HEK293T (cell line): ENCODE measurements at regions not wholly inside any gene's neighbourhood (a gene's known extent, or its start where the extent isn't known, plus 50 kb on each side); places are given as distances from the start of the nearest gene placed in this dataset.

Experiments used
- CTCF ChIA-PET: fragments of 350-600 bp; formaldehyde crosslinking; extraction: SDS; loops from one replicate; lab custom pipeline; 2021; ENCODE audit warnings: antibody characterized with exemption, inconsistent platforms; lab: Yijun Ruan, JAX
- POLR2A ChIA-PET: fragments of 350-600 bp; formaldehyde crosslinking; extraction: SDS; loops from one replicate; lab custom pipeline; 2020; ENCODE audit warnings: antibody characterized with exemption, inconsistent platforms; lab: Yijun Ruan, JAX
- DNase-seq: peaks from one replicate; pipeline ENCODE4 v3.0.0; 2012; ENCODE audit warnings: mixed read lengths; ENCODE audit errors: extremely low spot score
- ARNT ChIP-seq: fragments of 450-650 bp; IDR thresholded peaks from 2 replicates; pipeline ENCODE4 v1.6.1; 2017; ENCODE audit warnings: mild to moderate bottlenecking
- BHLHE40 ChIP-seq: fragments of 450-650 bp; IDR thresholded peaks from 2 replicates; pipeline ENCODE4 v1.6.1; 2016; ENCODE audit warnings: mild to moderate bottlenecking, moderate library complexity, borderline replicate concordance
- CTBP1 ChIP-seq: fragments of 450-650 bp; IDR thresholded peaks from 2 replicates; pipeline ENCODE4 v1.6.1; 2016; ENCODE audit warnings: borderline replicate concordance
- ELF4 ChIP-seq: fragments of 450-650 bp; IDR thresholded peaks from 2 replicates; pipeline ENCODE4 v1.6.1; 2017; ENCODE audit warnings: antibody characterized with exemption
- FOXA1 ChIP-seq: fragments of 450-650 bp; IDR thresholded peaks from 2 replicates; pipeline ENCODE4 v1.6.1; 2016; ENCODE audit warnings: mild to moderate bottlenecking
- FOXK2 ChIP-seq: fragments of 450-650 bp; IDR thresholded peaks from 2 replicates; pipeline ENCODE4 v1.6.1; 2016; ENCODE audit warnings: mild to moderate bottlenecking
- FOXM1 ChIP-seq: fragments of 450-650 bp; IDR thresholded peaks from 2 replicates; pipeline ENCODE4 v1.6.1; 2017; ENCODE audit warnings: mild to moderate bottlenecking, borderline replicate concordance
- HDGF ChIP-seq: fragments of 450-650 bp; IDR thresholded peaks from 2 replicates; pipeline ENCODE4 v1.6.1; 2017; ENCODE audit warnings: antibody characterized with exemption, borderline replicate concordance
- L3MBTL2 ChIP-seq: fragments of 450-650 bp; conservative IDR thresholded peaks from 2 replicates; pipeline ENCODE4 v1.6.1; 2016; ENCODE audit warnings: mild to moderate bottlenecking
- LEF1 ChIP-seq: fragments of 450-650 bp; IDR thresholded peaks from 2 replicates; pipeline ENCODE4 v1.6.1; 2017; ENCODE audit warnings: mild to moderate bottlenecking, borderline replicate concordance
- NFRKB ChIP-seq: fragments of 450-650 bp; IDR thresholded peaks from 2 replicates; pipeline ENCODE4 v1.6.1; 2016; ENCODE audit warnings: mild to moderate bottlenecking, moderate library complexity
- PKNOX1 ChIP-seq: fragments of 450-650 bp; IDR thresholded peaks from 2 replicates; pipeline ENCODE4 v1.6.1; 2016
- SP1 ChIP-seq: fragments of 450-650 bp; IDR thresholded peaks from 2 replicates; pipeline ENCODE4 v1.6.1; 2017
- SUZ12 ChIP-seq: fragments of 450-650 bp; IDR thresholded peaks from 2 replicates; pipeline ENCODE4 v1.6.1; 2016; ENCODE audit warnings: mild to moderate bottlenecking
- TARDBP ChIP-seq: fragments of 450-650 bp; IDR thresholded peaks from 2 replicates; pipeline ENCODE4 v1.6.1; 2016
- ZNF384 ChIP-seq: fragments of 450-650 bp; IDR thresholded peaks from 2 replicates; pipeline ENCODE4 v1.6.1; 2016

DNA sequence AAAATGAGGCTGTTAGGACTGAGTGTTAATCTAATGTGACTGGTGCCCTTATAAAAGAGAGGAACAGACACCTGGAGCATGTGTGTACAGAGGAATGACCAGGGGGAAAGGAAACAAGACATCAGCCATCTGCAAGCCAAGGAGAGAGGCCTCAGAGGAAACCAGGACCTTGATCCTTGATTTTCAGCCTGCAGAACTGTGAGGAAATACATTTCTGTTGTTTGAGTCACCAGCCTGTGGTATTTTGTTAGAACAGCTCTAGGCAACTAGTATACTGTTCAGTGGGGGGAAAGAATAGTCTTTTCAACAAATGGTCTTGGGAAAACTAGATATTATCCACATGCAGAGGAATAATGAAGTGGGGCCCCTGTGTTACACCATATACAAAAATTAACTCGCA lies 80.6 kb downstream of the CCR1 start:
- ChIA-PET POLR2A (no interaction called here), CTCF (no interaction called here)
- DNase-seq, result no peak
- TF ChIP-seq CTBP1, result no peak
- TF ChIP-seq NFRKB, result no peak
- no peak for TF ChIP-seq LEF1
- TF ChIP-seq FOXM1, result no peak
- TF ChIP-seq ELF4, result no peak
- no peak for TF ChIP-seq TARDBP
- no peak for TF ChIP-seq SP1
- no peak for TF ChIP-seq SUZ12
- TF ChIP-seq BHLHE40, result no peak
- no peak for TF ChIP-seq ARNT
- no peak for TF ChIP-seq FOXK2
- no peak for TF ChIP-seq L3MBTL2
- TF ChIP-seq FOXA1, result no peak
- no peak for TF ChIP-seq HDGF
- no peak for TF ChIP-seq ZNF384
- no peak for TF ChIP-seq PKNOX1

DNA sequence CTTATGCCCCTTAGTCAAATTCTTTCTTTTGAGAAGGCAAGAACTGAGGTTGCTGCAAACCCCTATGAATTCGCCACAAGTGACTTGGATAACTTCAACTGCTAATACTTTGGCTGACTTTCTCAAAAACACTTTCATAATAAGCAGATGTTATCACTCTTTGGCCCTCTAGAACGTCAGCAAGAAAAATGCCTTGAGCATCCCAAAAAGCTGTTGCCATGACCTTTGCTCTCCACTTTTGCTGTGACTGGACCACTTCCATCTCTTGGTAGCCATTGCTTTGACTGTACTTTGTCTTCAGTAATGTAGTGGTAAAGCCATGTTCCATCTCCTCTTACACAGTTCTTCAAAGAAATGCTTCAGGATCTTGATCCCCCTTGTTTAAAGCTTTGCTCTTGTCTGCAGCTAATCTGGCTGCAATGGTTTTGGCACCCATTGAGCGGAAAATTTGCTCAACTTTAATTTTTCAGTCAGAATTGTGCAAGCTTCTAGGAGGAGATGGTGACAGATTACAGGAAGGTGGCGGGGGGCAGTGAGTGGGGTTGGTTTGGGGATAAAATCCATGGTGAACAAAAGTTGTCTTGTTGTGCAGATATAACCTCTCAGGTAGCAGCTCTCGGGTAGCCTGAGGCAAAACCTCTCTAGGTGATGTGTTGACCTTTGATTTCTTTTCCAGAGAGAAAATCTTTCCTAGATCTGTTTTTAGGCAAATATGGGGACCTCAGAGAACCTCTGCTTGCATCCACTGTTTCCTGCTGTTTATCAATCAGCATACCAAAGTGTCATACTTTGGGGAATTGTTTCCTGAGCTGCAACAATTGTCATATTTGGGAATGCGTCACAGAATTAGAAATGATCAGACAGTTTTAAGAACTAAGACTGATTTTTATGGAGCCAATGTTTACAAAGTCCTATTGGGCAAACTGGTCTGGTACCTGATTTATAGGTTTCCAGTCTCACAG lies 83.6 kb downstream of the CCR1 start:
- no peak for DNase-seq
- TF ChIP-seq FOXK2, result no peak
- no peak for TF ChIP-seq ARNT
- TF ChIP-seq HDGF, result no peak
- TF ChIP-seq NFRKB, result no peak
- TF ChIP-seq FOXA1, result no peak
- TF ChIP-seq ELF4, result no peak
- TF ChIP-seq SUZ12, result no peak
- TF ChIP-seq PKNOX1, result no peak
- TF ChIP-seq CTBP1, result no peak
- TF ChIP-seq FOXM1, result no peak
- no peak for TF ChIP-seq BHLHE40
- no peak for TF ChIP-seq ZNF384
- TF ChIP-seq TARDBP, result no peak
- TF ChIP-seq SP1, result no peak
- no peak for TF ChIP-seq LEF1
- TF ChIP-seq L3MBTL2, result no peak
- ChIA-PET CTCF (no interaction called here), POLR2A (no interaction called here)

GRCh38 chr3:46123646-46124045 lies 84.5 kb downstream of the CCR1 start:
- no peak for TF ChIP-seq LEF1
- no peak for TF ChIP-seq NFRKB
- no peak for TF ChIP-seq SUZ12
- POLR2A ChIA-PET, result no interaction called here
- DNase-seq, result no peak
- CTCF ChIA-PET, result no interaction called here

DNA sequence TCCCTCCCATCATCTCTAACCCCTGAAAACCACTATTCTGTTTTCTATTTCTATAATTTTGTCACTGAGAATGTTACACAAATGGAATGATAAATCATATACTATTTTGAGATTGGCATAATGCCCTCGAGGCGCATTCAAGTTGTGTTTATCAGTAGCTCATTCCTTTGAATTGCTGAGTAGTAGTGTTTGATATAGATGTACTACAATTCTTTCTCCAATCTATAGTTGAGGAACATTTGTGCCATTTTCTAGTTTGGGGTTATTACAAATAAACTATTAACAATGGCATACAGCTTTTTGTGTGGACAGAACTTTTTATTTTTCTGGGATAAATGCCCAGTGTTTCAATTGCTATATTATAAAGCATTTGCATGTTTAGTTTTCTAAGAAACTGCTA lies 86.0 kb downstream of the CCR1 start:
- DNase-seq, result no peak
- ChIA-PET POLR2A (no interaction called here), CTCF (no interaction called here)
- no peak for TF ChIP-seq BHLHE40
- no peak for TF ChIP-seq HDGF
- no peak for TF ChIP-seq L3MBTL2
- no peak for TF ChIP-seq FOXA1
- no peak for TF ChIP-seq SP1
- TF ChIP-seq CTBP1, result no peak
- TF ChIP-seq LEF1, result no peak
- TF ChIP-seq ZNF384, result no peak
- TF ChIP-seq FOXM1, result no peak
- no peak for TF ChIP-seq PKNOX1
- TF ChIP-seq ELF4, result no peak
- TF ChIP-seq TARDBP, result no peak
- no peak for TF ChIP-seq NFRKB
- no peak for TF ChIP-seq FOXK2
- TF ChIP-seq ARNT, result no peak

DNA sequence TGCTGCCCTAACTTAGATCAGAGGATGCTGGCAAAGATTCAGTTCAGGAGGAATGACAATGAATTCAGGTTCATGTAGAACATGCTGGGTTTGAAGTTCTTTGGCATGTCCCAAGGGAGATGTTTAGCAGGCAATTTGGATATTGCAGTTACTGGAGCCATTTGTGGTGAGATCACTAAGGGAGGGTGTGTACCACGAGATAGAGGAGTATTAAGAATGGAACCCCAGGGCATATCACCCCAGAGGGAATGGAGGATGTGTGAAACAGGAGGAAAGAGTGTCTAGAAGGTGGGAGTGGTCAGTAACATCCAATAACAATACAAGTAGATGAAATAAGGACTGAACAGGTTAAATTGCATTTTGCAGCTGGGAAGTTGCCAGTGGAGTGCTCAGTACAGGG lies 87.1 kb downstream of the CCR1 start:
- no peak for TF ChIP-seq BHLHE40
- ChIA-PET CTCF (interaction anchor here (0.6 kb wide), 1 partner anchor 165 kb away, joined by 4 read pairs; no protein-coding TSS in a partner anchor), POLR2A (no interaction called here)
- no peak for DNase-seq

DNA sequence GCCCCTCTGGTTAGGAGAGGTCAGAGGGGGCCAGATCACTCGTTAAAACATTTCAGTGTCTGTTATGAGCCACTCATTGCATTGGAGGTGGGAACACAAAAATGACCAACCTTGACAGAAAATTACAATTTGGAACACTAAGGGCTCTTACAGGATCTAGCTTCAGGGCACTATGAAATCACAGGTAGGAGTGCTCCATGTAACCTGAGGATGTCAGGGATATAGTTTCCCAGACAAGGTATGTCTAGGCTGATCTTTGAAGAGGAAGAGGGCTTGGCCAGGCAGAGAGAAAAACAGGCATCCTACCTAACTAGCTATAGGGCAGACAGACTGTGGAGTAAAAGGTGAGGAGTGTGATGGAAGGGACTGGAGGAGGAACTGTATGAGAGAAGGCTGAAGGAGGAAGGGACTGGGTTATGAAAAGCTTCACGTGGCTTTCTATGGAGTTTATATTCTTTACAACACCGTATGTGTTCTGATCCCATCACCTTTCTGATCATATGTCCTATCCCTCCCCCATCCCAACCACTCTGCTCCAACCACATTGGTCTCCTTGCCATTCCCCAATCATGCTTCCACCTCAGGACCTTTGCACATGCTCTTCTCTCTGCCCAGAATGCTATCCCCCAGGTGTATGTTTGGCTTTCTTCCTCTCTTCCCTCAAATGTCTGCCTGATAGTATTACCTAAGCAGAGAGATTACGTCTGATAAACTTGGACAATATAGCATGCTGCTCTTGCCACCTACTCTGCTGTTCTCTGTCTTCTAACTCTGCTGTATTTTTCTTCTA lies 88.2 kb downstream of the CCR1 start:
- DNase-seq, result no peak
- ChIA-PET CTCF (interaction anchor here (0.6 kb wide), 1 partner anchor 164 kb away, joined by 4 read pairs; no protein-coding TSS in a partner anchor), POLR2A (no interaction called here)

More for the DNA sequence above, 88.2 kb downstream of the CCR1 start:
- no peak for TF ChIP-seq BHLHE40
- TF ChIP-seq ZNF384, result no peak
- no peak for TF ChIP-seq PKNOX1
